Activated CD8-positive, alpha-beta memory T cell treated with anti-CD3 and anti-CD28 coated beads, Interleukin-2, amount 50 U/mL, for 4 hours (primary cell): ENCODE measurements at regions not wholly inside any gene's neighbourhood (a gene's known extent, or its start where the extent isn't known, plus 50 kb on each side); places are given as distances from the start of the nearest gene placed in this dataset.

Experiments used
- DNase-seq: peaks from one replicate; pipeline ENCODE4 v3.0.0-alpha.2; 2020

GRCh38 chr22:27152883-27153282 lies 495.5 kb downstream of the MIAT start:
- no peak for DNase-seq

GRCh38 chr22:27153386-27153785 lies 496.0 kb downstream of the MIAT start:
- DNase-seq, result no peak

GRCh38 chr22:27154717-27155116 lies 497.3 kb downstream of the MIAT start:
- no peak for DNase-seq

GRCh38 chr22:27156821-27157489 lies 499.6 kb downstream of the MIAT start:
- no peak for DNase-seq

GRCh38 chr22:27157666-27158370 lies 500.4 kb downstream of the MIAT start:
- DNase-seq, result no peak

GRCh38 chr22:27159016-27159415 lies 501.6 kb downstream of the MIAT start:
- DNase-seq, result no peak

- DNase-seq, result no peak
Measured at GRCh38 chr22:27159716-27160295, 502.4 kb downstream of the MIAT start.

- no peak for DNase-seq
Measured at GRCh38 chr22:27163162-27164137, 506.1 kb downstream of the MIAT start.

- DNase-seq, result no peak
Measured at GRCh38 chr22:27164781-27165503, 507.6 kb downstream of the MIAT start.

GRCh38 chr22:27168681-27169080 lies 511.3 kb downstream of the MIAT start:
- DNase-seq, result no peak

GRCh38 chr22:27170491-27170890 lies 513.1 kb downstream of the MIAT start:
- DNase-seq, result no peak

- no peak for DNase-seq
Measured at GRCh38 chr22:27171212-27171611, 513.8 kb downstream of the MIAT start.

- no peak for DNase-seq
Measured at GRCh38 chr22:27173530-27173929, 516.1 kb downstream of the MIAT start.

GRCh38 chr22:27175021-27175838 lies 517.8 kb downstream of the MIAT start:
- DNase-seq, result no peak

GRCh38 chr22:27175974-27176373 lies 518.6 kb downstream of the MIAT start:
- no peak for DNase-seq

GRCh38 chr22:27179161-27179560 lies 521.8 kb downstream of the MIAT start:
- no peak for DNase-seq

- DNase-seq, result no peak
Measured at GRCh38 chr22:27181537-27181936, 524.1 kb downstream of the MIAT start.

GRCh38 chr22:27183474-27183873 lies 526.1 kb downstream of the MIAT start:
- no peak for DNase-seq

- no peak for DNase-seq
Measured at GRCh38 chr22:27185099-27185709, 527.8 kb downstream of the MIAT start.

- no peak for DNase-seq
Measured at GRCh38 chr22:27185760-27186302, 528.4 kb downstream of the MIAT start.

- DNase-seq, result no peak
Measured at GRCh38 chr22:27186643-27187042, 529.3 kb downstream of the MIAT start.
